Activated CD8-positive, alpha-beta memory T cell treated with anti-CD3 and anti-CD28 coated beads, Interleukin-2, amount 10 ng/mL, durations not matched to agents 7 days and 5 days (primary cell): ENCODE measurements at regions not wholly inside any gene's neighbourhood (a gene's known extent, or its start where the extent isn't known, plus 50 kb on each side); places are given as distances from the start of the nearest gene placed in this dataset.
"Not testable (repeated sequence)": the region's sequence is repeated elsewhere in the genome, so short reads cannot be mapped to it uniquely, and the experiment has no call there.

Experiments
- ATAC-seq: fragments of 150-1000 bp; cut with Tn5 transposase; one replicate; pipeline ENCODE4 v1.10.0; 2021; ENCODE audit warnings: moderate library complexity
- CTCF ChIA-PET: fragments of 350-600 bp; sonication (Branson Sonifier 250); formaldehyde crosslinking; loops from one replicate; lab custom pipeline; 2021; ENCODE audit warnings: antibody characterized with exemption; lab: Charles Lee
- DNase-seq: peaks from one replicate; pipeline ENCODE4 v3.0.0-alpha.2; 2020
- H3K27ac Mint-ChIP-seq: one replicate; pipeline ENCODE4 v1.8.0; 2021; ENCODE audit warnings: mild to moderate bottlenecking, mixed read lengths
- H3K27me3 Mint-ChIP-seq: one replicate; pipeline ENCODE4 v1.8.0; 2021; ENCODE audit warnings: mixed read lengths
- H3K36me3 Mint-ChIP-seq: one replicate; pipeline ENCODE4 v1.8.0; 2021; ENCODE audit warnings: mild to moderate bottlenecking, mixed read lengths
- H3K4me1 Mint-ChIP-seq: one replicate; pipeline ENCODE4 v1.8.0; 2021; ENCODE audit warnings: mixed read lengths
- H3K4me3 Mint-ChIP-seq: one replicate; pipeline ENCODE4 v1.8.0; 2021; ENCODE audit warnings: mild to moderate bottlenecking, moderate library complexity, mixed read lengths
- H3K9me3 Mint-ChIP-seq: one replicate; pipeline ENCODE4 v1.8.0; 2022; ENCODE audit warnings: low read depth, mixed read lengths

- H3K4me1 Mint-ChIP-seq = no peaks in the 10 kb centered on the region
- no peaks in the 10 kb centered on the region for H3K36me3 Mint-ChIP-seq
- ATAC-seq (no peak), DNase-seq (no peak)
- H3K27me3 Mint-ChIP-seq = no peaks in the 10 kb centered on the region
- H3K4me3 Mint-ChIP-seq = no peak overlapping the region
- H3K27ac Mint-ChIP-seq = no peak overlapping the region
- CTCF ChIA-PET = no interaction called here
- H3K9me3 Mint-ChIP-seq = peaks cover 3% of the 10 kb centered on the region
Measured at GRCh38 chr11:107276077-107276476, 181.5 kb downstream of the CWF19L2 start.

- H3K27ac Mint-ChIP-seq = no peak overlapping the region
- ATAC-seq = no peak
- H3K4me1 Mint-ChIP-seq = no peaks in the 10 kb centered on the region
- CTCF ChIA-PET = no interaction called here
- H3K36me3 Mint-ChIP-seq = no peaks in the 10 kb centered on the region
- no peaks in the 10 kb centered on the region for H3K27me3 Mint-ChIP-seq
- H3K4me3 Mint-ChIP-seq = no peak overlapping the region
- no peak for DNase-seq
- peaks cover 3% of the 10 kb centered on the region for H3K9me3 Mint-ChIP-seq
Measured at GRCh38 chr11:107275632-107276031, 182.0 kb downstream of the CWF19L2 start.

GRCh38 chr11:107274138-107274537 is 183.5 kb downstream of the CWF19L2 start:
- Mint-ChIP-seq H3K9me3 (peaks cover 3% of the 10 kb centered on the region), H3K36me3 (no peaks in the 10 kb centered on the region), H3K27me3 (no peaks in the 10 kb centered on the region), H3K27ac (no peak overlapping the region), H3K4me3 (no peak overlapping the region), H3K4me1 (no peaks in the 10 kb centered on the region)
- ATAC-seq (no peak), DNase-seq (no peak)
- CTCF ChIA-PET = no interaction called here

GRCh38 chr11:107272561-107272960 is 185.1 kb downstream of the CWF19L2 start:
- no peaks in the 10 kb centered on the region for H3K27me3 Mint-ChIP-seq
- H3K9me3 Mint-ChIP-seq = no peaks in the 10 kb centered on the region
- H3K4me3 Mint-ChIP-seq = no peak overlapping the region
- CTCF ChIA-PET = no interaction called here
- ATAC-seq (no peak), DNase-seq (no peak)
- no peak overlapping the region for H3K27ac Mint-ChIP-seq
- no peaks in the 10 kb centered on the region for H3K36me3 Mint-ChIP-seq
- no peaks in the 10 kb centered on the region for H3K4me1 Mint-ChIP-seq

- CTCF ChIA-PET = interaction anchor here (0.8 kb wide), 1 partner anchor 469 kb away, joined by 3 read pairs; no protein-coding TSS in a partner anchor
- no peak overlapping the region for H3K27ac Mint-ChIP-seq
- no peaks in the 10 kb centered on the region for H3K4me1 Mint-ChIP-seq
- H3K27me3 Mint-ChIP-seq = no peaks in the 10 kb centered on the region
- ATAC-seq = no peak
- no peaks in the 10 kb centered on the region for H3K9me3 Mint-ChIP-seq
- H3K4me3 Mint-ChIP-seq = no peak overlapping the region
- no peaks in the 10 kb centered on the region for H3K36me3 Mint-ChIP-seq
- no peak for DNase-seq
Measured at GRCh38 chr11:107271425-107271824, 186.2 kb downstream of the CWF19L2 start.

- DNase-seq = no peak
- no peaks in the 10 kb centered on the region for H3K36me3 Mint-ChIP-seq
- H3K9me3 Mint-ChIP-seq = no peaks in the 10 kb centered on the region
- ATAC-seq = no peak
- no peaks in the 10 kb centered on the region for H3K4me1 Mint-ChIP-seq
- no peak overlapping the region for H3K27ac Mint-ChIP-seq
- CTCF ChIA-PET = no interaction called here
- H3K4me3 Mint-ChIP-seq = no peak overlapping the region
- no peaks in the 10 kb centered on the region for H3K27me3 Mint-ChIP-seq
Measured at GRCh38 chr11:107268977-107269376, 188.6 kb downstream of the CWF19L2 start.

- ATAC-seq = no peak
- CTCF ChIA-PET = no interaction called here
- Mint-ChIP-seq H3K27ac (no peak overlapping the region), H3K4me3 (no peak overlapping the region), H3K9me3 (no peaks in the 10 kb centered on the region), H3K4me1 (no peaks in the 10 kb centered on the region), H3K36me3 (no peaks in the 10 kb centered on the region), H3K27me3 (no peaks in the 10 kb centered on the region)
- no peak for DNase-seq
Measured at GRCh38 chr11:107266455-107266854, 191.2 kb downstream of the CWF19L2 start.

GRCh38 chr11:107265591-107266121 is 192.0 kb downstream of the CWF19L2 start:
- Mint-ChIP-seq H3K4me3 (no peak overlapping the region), H3K27me3 (no peaks in the 10 kb centered on the region), H3K36me3 (no peaks in the 10 kb centered on the region), H3K27ac (no peak overlapping the region), H3K9me3 (no peaks in the 10 kb centered on the region), H3K4me1 (no peaks in the 10 kb centered on the region)
- CTCF ChIA-PET = no interaction called here
- DNase-seq (no peak), ATAC-seq (no peak)

GRCh38 chr11:107263844-107264563 is 193.6 kb downstream of the CWF19L2 start:
- no peak for DNase-seq
- no peaks in the 10 kb centered on the region for H3K4me1 Mint-ChIP-seq
- H3K9me3 Mint-ChIP-seq = no peaks in the 10 kb centered on the region
- no peaks in the 10 kb centered on the region for H3K27me3 Mint-ChIP-seq
- ATAC-seq = no peak
- no peak overlapping the region for H3K4me3 Mint-ChIP-seq
- H3K36me3 Mint-ChIP-seq = no peaks in the 10 kb centered on the region
- CTCF ChIA-PET = no interaction called here
- no peak overlapping the region for H3K27ac Mint-ChIP-seq

- ATAC-seq (no peak), DNase-seq (no peak)
- no peaks in the 10 kb centered on the region for H3K9me3 Mint-ChIP-seq
- no peak overlapping the region for H3K4me3 Mint-ChIP-seq
- no peak overlapping the region for H3K27ac Mint-ChIP-seq
- no peaks in the 10 kb centered on the region for H3K36me3 Mint-ChIP-seq
- H3K4me1 Mint-ChIP-seq = no peaks in the 10 kb centered on the region
- CTCF ChIA-PET = no interaction called here
- no peaks in the 10 kb centered on the region for H3K27me3 Mint-ChIP-seq
Measured at GRCh38 chr11:107259811-107260221, 197.8 kb downstream of the CWF19L2 start.

GRCh38 chr11:107257710-107258109 is 199.9 kb downstream of the CWF19L2 start:
- DNase-seq = no peak
- Mint-ChIP-seq H3K4me3 (no peak overlapping the region), H3K36me3 (no peaks in the 10 kb centered on the region), H3K27me3 (peaks cover 2% of the 10 kb centered on the region), H3K9me3 (no peaks in the 10 kb centered on the region), H3K27ac (no peak overlapping the region), H3K4me1 (no peaks in the 10 kb centered on the region)
- CTCF ChIA-PET = no interaction called here
- no peak for ATAC-seq

- CTCF ChIA-PET, H3K4me3 Mint-ChIP-seq, H3K27ac Mint-ChIP-seq, ATAC-seq, H3K27me3 Mint-ChIP-seq, H3K9me3 Mint-ChIP-seq, H3K4me1 Mint-ChIP-seq, DNase-seq, H3K36me3 Mint-ChIP-seq: not testable (repeated sequence)
Measured at GRCh38 chr11:107253661-107254060, 204.0 kb downstream of the CWF19L2 start.

- Mint-ChIP-seq H3K36me3 (no peaks in the 10 kb centered on the region), H3K4me1 (no peaks in the 10 kb centered on the region), H3K27me3 (peaks cover 2% of the 10 kb centered on the region), H3K9me3 (no peaks in the 10 kb centered on the region), H3K27ac (no peak overlapping the region), H3K4me3 (no peak overlapping the region)
- no peak for ATAC-seq
- CTCF ChIA-PET = no interaction called here
- DNase-seq = no peak
Measured at GRCh38 chr11:107252429-107253161, 205.0 kb downstream of the CWF19L2 start.

GRCh38 chr11:107251298-107251697 is 206.3 kb downstream of the CWF19L2 start:
- H3K9me3 Mint-ChIP-seq = no peaks in the 10 kb centered on the region
- no peaks in the 10 kb centered on the region for H3K4me1 Mint-ChIP-seq
- no peak overlapping the region for H3K27ac Mint-ChIP-seq
- no peaks in the 10 kb centered on the region for H3K36me3 Mint-ChIP-seq
- no peak for DNase-seq
- H3K27me3 Mint-ChIP-seq = peaks cover 2% of the 10 kb centered on the region
- ATAC-seq = no peak
- H3K4me3 Mint-ChIP-seq = no peak overlapping the region
- CTCF ChIA-PET = no interaction called here
